AG04449 (cell line): ENCODE measurements at regions not wholly inside any gene's neighbourhood (a gene's known extent, or its start where the extent isn't known, plus 50 kb on each side); places are given as distances from the start of the nearest gene placed in this dataset.

Experiments
- CTCF ChIA-PET: fragments of 350-600 bp; formaldehyde crosslinking; extraction: SDS; loops from one replicate; lab custom pipeline; 2021; ENCODE audit warnings: antibody characterized with exemption; lab: Yijun Ruan, JAX
- POLR2A ChIA-PET: fragments of 400-600, 350-600 bp; formaldehyde crosslinking; extraction: SDS; loops from one replicate; lab custom pipeline; 2020; ENCODE audit warnings: antibody characterized with exemption, inconsistent platforms; lab: Yijun Ruan, JAX
- DNase-seq: peaks from one replicate; pipeline ENCODE4 v3.0.0-alpha.2; 2010; ENCODE audit warnings: low read depth, low spot score
- H3K4me3 ChIP-seq: 2 replicates; pipeline ENCODE4 v1.5.1; 2011; ENCODE audit warnings: low read depth, mild to moderate bottlenecking, control low read depth, low read length
- CTCF ChIP-seq: IDR thresholded peaks from one replicate; pipeline ENCODE4 v1.5.1; 2011; ENCODE audit warnings: mild to moderate bottlenecking, moderate library complexity, low read length, control low read depth, inconsistent platforms; ENCODE audit not compliant: insufficient read depth; ENCODE audit errors: missing control alignments

- no peak for DNase-seq
- ChIA-PET POLR2A (no interaction called here), CTCF (no interaction called here)
- H3K4me3 ChIP-seq: no peak overlapping the region
- peak; percentile 22 for TF ChIP-seq CTCF
Measured at GRCh38 chr15:60079210-60079609, 75.1 kb downstream of the FOXB1 start.

- no peak overlapping the region for H3K4me3 ChIP-seq
- no peak for TF ChIP-seq CTCF
- CTCF ChIA-PET: no interaction called here
- POLR2A ChIA-PET: no interaction called here
- DNase-seq: no peak
Measured at GRCh38 chr15:60081976-60082375, 77.9 kb downstream of the FOXB1 start.

GRCh38 chr15:60083318-60083717 lies 79.2 kb downstream of the FOXB1 start:
- no peak for TF ChIP-seq CTCF
- ChIA-PET POLR2A (no interaction called here), CTCF (no interaction called here)
- DNase-seq: no peak
- H3K4me3 ChIP-seq: no peak overlapping the region

- CTCF ChIA-PET: no interaction called here
- no peak for DNase-seq
- POLR2A ChIA-PET: no interaction called here
- TF ChIP-seq CTCF: no peak
- H3K4me3 ChIP-seq: no peak overlapping the region
Measured at GRCh38 chr15:60086681-60087429, 82.7 kb downstream of the FOXB1 start.

GRCh38 chr15:60087561-60087960 lies 83.5 kb downstream of the FOXB1 start:
- CTCF ChIA-PET: no interaction called here
- POLR2A ChIA-PET: no interaction called here

More at GRCh38 chr15:60087561-60087960, 83.5 kb downstream of the FOXB1 start:
- H3K4me3 ChIP-seq: no peak overlapping the region
- no peak for DNase-seq
- TF ChIP-seq CTCF: no peak
